CD14-positive monocyte (primary cell): ENCODE measurements at regions not wholly inside any gene's neighbourhood (a gene's known extent, or its start where the extent isn't known, plus 50 kb on each side); places are given as distances from the start of the nearest gene placed in this dataset.

Experiments
- DNase-seq, 3 donors: peaks; one replicate each; pipeline ENCODE4 v3.0.0-alpha.2; 2011 to 2022
- H2AFZ ChIP-seq: 2 replicates; pipeline ENCODE4 v1.6.0; 2012; ENCODE audit warnings: mild to moderate bottlenecking, low read depth, low read length, inconsistent platforms; ENCODE audit not compliant: insufficient read depth, poor library complexity, severe bottlenecking
- H3K27ac ChIP-seq, 2 donors: 1 replicate in 1 of 2; 2 replicates in 1 of 2; pipeline ENCODE4 v1.5.1; 2012 to 2013; ENCODE audit warnings: low read length in 2 of 2, control low read depth in 1 of 2, inconsistent platforms in 1 of 2, low read depth in 1 of 2, mild to moderate bottlenecking in 1 of 2
- H3K27me3 ChIP-seq, 2 donors: one replicate each; pipeline versions ENCODE4 v1.6.0 to v1.6.1; 2011 to 2013; ENCODE audit warnings: low read length in 2 of 2; ENCODE audit not compliant: control insufficient read depth in 2 of 2, insufficient read depth in 2 of 2
- H3K36me3 ChIP-seq, 2 donors: replicated peaks in 1 of 2; 1 replicate in 1 of 2; 2 replicates in 1 of 2; pipeline versions ENCODE4 v1.5.1 to v1.6.1; 2012 to 2013; ENCODE audit warnings: low read length in 2 of 2, control low read depth in 1 of 2, inconsistent platforms in 1 of 2, mild to moderate bottlenecking in 1 of 2; ENCODE audit not compliant: insufficient read depth in 2 of 2, control insufficient read depth in 1 of 2
- H3K4me1 ChIP-seq, 2 donors: 1 replicate in 1 of 2; 2 replicates in 1 of 2; pipeline versions ENCODE4 v1.5.1 to v1.6.1; 2012 to 2013; ENCODE audit warnings: low read length in 2 of 2, control low read depth in 1 of 2, inconsistent platforms in 1 of 2, mild to moderate bottlenecking in 1 of 2, moderate library complexity in 1 of 2; ENCODE audit not compliant: insufficient read depth in 2 of 2, control insufficient read depth in 1 of 2
- H3K4me2 ChIP-seq: replicated peaks from 2 replicates; pipeline ENCODE3; 2012; ENCODE audit warnings: low read length, moderate library complexity, mild to moderate bottlenecking; ENCODE audit not compliant: poor library complexity, severe bottlenecking; ENCODE audit errors: extremely low read depth
- H3K4me3 ChIP-seq, 3 experiments: fragments of 200-600 bp in 1 of 3; sonication (generic) in 1 of 3; replicated peaks in 1 of 3; 1 replicate in 2 of 3; 2 replicates in 1 of 3; pipeline ENCODE4 v1.5.1; 2011 to 2013; ENCODE audit warnings: low read length in 3 of 3, mild to moderate bottlenecking in 3 of 3, control low read depth in 2 of 3, low read depth in 2 of 3, inconsistent platforms in 1 of 3, moderate library complexity in 1 of 3
- H3K79me2 ChIP-seq: 2 replicates; pipeline ENCODE4 v1.6.0; 2012; ENCODE audit warnings: mild to moderate bottlenecking, control low read depth, inconsistent platforms, low read length, moderate library complexity; ENCODE audit not compliant: insufficient read depth
- H3K9ac ChIP-seq: 2 replicates; pipeline ENCODE4 v1.6.0; 2017; ENCODE audit warnings: low read length, mild to moderate bottlenecking; ENCODE audit not compliant: insufficient read depth, poor library complexity, severe bottlenecking
- H3K9me3 ChIP-seq, 2 donors: replicated peaks in 1 of 2; 1 replicate in 1 of 2; 2 replicates in 1 of 2; pipeline versions ENCODE4 v1.5.1 to v1.6.1; 2012 to 2013; ENCODE audit warnings: low read length in 2 of 2, control low read depth in 1 of 2; ENCODE audit not compliant: control insufficient read depth in 1 of 2, insufficient read depth in 1 of 2
- H4K20me1 ChIP-seq: 2 replicates; pipeline ENCODE4 v1.6.0; 2012; ENCODE audit warnings: mild to moderate bottlenecking, low read length, control low read depth, moderate library complexity; ENCODE audit not compliant: insufficient read depth
- H3K27ac Mint-ChIP-seq, 7 donors: one replicate each; pipeline ENCODE4 v1.8.0; 2020; ENCODE audit warnings: mild to moderate bottlenecking in 7 of 7, mixed read lengths in 7 of 7, moderate library complexity in 6 of 7, inconsistent platforms in 2 of 7
- H3K27me3 Mint-ChIP-seq, 3 donors: one replicate each; pipeline ENCODE4 v1.8.0; 2021 to 2022; ENCODE audit warnings: low read depth in 3 of 3, mild to moderate bottlenecking in 3 of 3, mixed read lengths in 3 of 3, moderate library complexity in 3 of 3, inconsistent platforms in 1 of 3
- H3K36me3 Mint-ChIP-seq, 2 donors: one replicate each; pipeline ENCODE4 v1.8.0; 2020; ENCODE audit warnings: mixed read lengths in 2 of 2, inconsistent platforms in 1 of 2, mild to moderate bottlenecking in 1 of 2
- H3K4me1 Mint-ChIP-seq: one replicate; pipeline ENCODE4 v1.8.0; 2020; ENCODE audit warnings: mild to moderate bottlenecking, mixed read lengths
- H3K4me3 Mint-ChIP-seq, 2 donors: one replicate each; pipeline ENCODE4 v1.8.0; 2020; ENCODE audit warnings: mild to moderate bottlenecking in 2 of 2, mixed read lengths in 2 of 2, moderate library complexity in 1 of 2
- H3K9me3 Mint-ChIP-seq, 7 donors: one replicate each; pipeline ENCODE4 v1.8.0; 2020 to 2022; ENCODE audit warnings: mixed read lengths in 7 of 7, mild to moderate bottlenecking in 6 of 7, moderate library complexity in 6 of 7, inconsistent platforms in 2 of 7
- WGBS: methylation state at CpG from one replicate; pipeline ENCODE4 v1.1.5; 2013; ENCODE audit warnings: missing lambda C conversion rate; ENCODE audit not compliant: insufficient coverage; 5-methylcytosine and 5-hydroxymethylcytosine counted together
- intact Hi-C, 2 donors: fragments of 100-400 bp; cut with micrococcal nuclease; formaldehyde crosslinking; loops; one replicate each; pipeline versions ENCODE4 v1.15.0 to v1.15.1; 2023
- TF ChIP-seq, protein P1 (sequence below): fragments of 200-600 bp; IDR thresholded peaks from one replicate; pipeline ENCODE4 v1.8.0; 2022; ENCODE audit warnings: antibody characterized with exemption, mild to moderate bottlenecking

DNA sequence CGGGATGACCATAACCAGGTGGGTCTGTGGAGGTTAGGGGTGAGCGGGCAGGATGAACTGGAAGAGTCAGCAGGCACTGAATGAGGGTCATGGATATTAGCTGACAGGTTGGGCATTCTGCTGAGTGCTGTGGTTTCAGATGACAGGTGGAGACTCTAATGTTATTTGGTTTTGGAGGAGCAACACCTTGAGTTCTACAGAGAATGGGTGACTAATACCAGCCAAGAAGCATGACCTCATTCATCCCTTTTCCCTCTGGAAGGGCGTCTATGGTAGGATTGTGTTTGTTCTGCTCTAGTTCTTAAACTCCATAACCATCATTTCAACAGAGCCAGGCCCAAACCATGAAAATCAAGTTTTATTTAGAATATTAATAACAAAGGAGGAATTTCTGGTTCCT is 550.7 kb upstream of the LMCD1 start:
- WGBS: 88% methylated on average over 2 of the region's 3 CpGs
- no peaks in the 10 kb centered on the region for H3K36me3 ChIP-seq
- Mint-ChIP-seq H3K4me3 (no peak overlapping the region), H3K36me3 (no peaks in the 10 kb centered on the region), H3K9me3 (peaks cover 0 to 7% (median 2%) of the 10 kb centered on the region in 7 donors), H3K27me3 (no peaks in the 10 kb centered on the region), H3K4me1 (no peaks in the 10 kb centered on the region), H3K27ac (no peak overlapping the region)
- H2AFZ ChIP-seq: no peak overlapping the region
- no peak overlapping the region for H3K9ac ChIP-seq
- no peak overlapping the region for H3K4me2 ChIP-seq
- intact Hi-C loops: no loop called here
- H3K4me1 ChIP-seq: no peaks in the 10 kb centered on the region
- TF ChIP-seq, protein P1, sequence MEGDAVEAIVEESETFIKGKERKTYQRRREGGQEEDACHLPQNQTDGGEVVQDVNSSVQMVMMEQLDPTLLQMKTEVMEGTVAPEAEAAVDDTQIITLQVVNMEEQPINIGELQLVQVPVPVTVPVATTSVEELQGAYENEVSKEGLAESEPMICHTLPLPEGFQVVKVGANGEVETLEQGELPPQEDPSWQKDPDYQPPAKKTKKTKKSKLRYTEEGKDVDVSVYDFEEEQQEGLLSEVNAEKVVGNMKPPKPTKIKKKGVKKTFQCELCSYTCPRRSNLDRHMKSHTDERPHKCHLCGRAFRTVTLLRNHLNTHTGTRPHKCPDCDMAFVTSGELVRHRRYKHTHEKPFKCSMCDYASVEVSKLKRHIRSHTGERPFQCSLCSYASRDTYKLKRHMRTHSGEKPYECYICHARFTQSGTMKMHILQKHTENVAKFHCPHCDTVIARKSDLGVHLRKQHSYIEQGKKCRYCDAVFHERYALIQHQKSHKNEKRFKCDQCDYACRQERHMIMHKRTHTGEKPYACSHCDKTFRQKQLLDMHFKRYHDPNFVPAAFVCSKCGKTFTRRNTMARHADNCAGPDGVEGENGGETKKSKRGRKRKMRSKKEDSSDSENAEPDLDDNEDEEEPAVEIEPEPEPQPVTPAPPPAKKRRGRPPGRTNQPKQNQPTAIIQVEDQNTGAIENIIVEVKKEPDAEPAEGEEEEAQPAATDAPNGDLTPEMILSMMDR: no peak
- no peak overlapping the region for H3K4me3 ChIP-seq
- no peak for DNase-seq
- H4K20me1 ChIP-seq: no peaks in the 10 kb centered on the region
- H3K9me3 ChIP-seq: peaks cover 0 to 2% of the 10 kb centered on the region in 2 donors
- no peaks in the 10 kb centered on the region for H3K79me2 ChIP-seq
- no peak overlapping the region for H3K27ac ChIP-seq
- H3K27me3 ChIP-seq: no peaks in the 10 kb centered on the region

DNA sequence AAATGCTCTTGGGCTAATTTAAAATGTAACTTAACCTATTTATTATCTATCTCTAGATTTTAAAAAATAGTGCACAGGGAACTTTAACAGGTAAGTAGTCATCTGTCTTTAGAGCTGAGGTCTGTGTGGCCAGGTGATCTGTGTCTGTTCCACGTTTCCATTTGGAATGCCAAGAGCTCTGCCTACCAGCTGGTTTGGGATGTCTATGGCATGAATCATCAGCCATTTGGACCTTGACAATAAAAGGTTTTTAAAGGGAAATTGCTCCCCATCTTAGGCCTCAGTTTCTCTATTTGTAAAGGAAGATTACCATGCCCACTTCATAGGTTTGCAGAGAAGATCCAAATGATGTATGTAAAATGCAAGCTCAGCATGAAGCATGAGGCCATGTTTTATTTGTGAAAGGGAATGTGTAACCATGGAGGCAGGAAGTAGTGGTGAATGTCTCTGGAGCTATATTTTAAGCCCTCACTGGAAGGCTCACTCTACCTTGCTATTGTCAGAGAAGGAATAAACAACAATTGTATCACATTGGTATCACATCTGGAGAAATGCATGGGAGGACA is 548.1 kb upstream of the LMCD1 start:
- WGBS: 20% methylated on average over 1 of the region's 1 CpG
- Mint-ChIP-seq H3K4me1 (no peaks in the 10 kb centered on the region), H3K4me3 (no peak overlapping the region), H3K36me3 (no peaks in the 10 kb centered on the region), H3K27me3 (no peaks in the 10 kb centered on the region), H3K27ac (no peak overlapping the region), H3K9me3 (peaks cover 0 to 13% (median 4%) of the 10 kb centered on the region in 7 donors)
- no peak overlapping the region for H3K4me3 ChIP-seq
- H3K9me3 ChIP-seq: peaks cover 2% of the 10 kb centered on the region in 2 donors
- H3K9ac ChIP-seq: no peak overlapping the region
- no peaks in the 10 kb centered on the region for H3K36me3 ChIP-seq
- H4K20me1 ChIP-seq: no peaks in the 10 kb centered on the region
- no peak overlapping the region for H3K4me2 ChIP-seq
- no peak for DNase-seq
- no peak overlapping the region for H2AFZ ChIP-seq
- no peaks in the 10 kb centered on the region for H3K4me1 ChIP-seq
- H3K27me3 ChIP-seq: no peaks in the 10 kb centered on the region
- no peaks in the 10 kb centered on the region for H3K79me2 ChIP-seq
- intact Hi-C loops: no loop called here
- no peak overlapping the region for H3K27ac ChIP-seq
- TF ChIP-seq, protein P1: no peak
